Activated CD4-positive, alpha-beta memory T cell treated with anti-CD3 and anti-CD28 coated beads, Interleukin-2, amount 10 ng/mL, durations not matched to agents 7 days and 5 days (primary cell): ENCODE measurements at regions not wholly inside any gene's neighbourhood (a gene's known extent, or its start where the extent isn't known, plus 50 kb on each side); places are given as distances from the start of the nearest gene placed in this dataset.
"Not testable (repeated sequence)": the region's sequence is repeated elsewhere in the genome, so short reads cannot be mapped to it uniquely, and the experiment has no call there.

Experiments used
- CTCF ChIA-PET: fragments of 350-600 bp; sonication (Branson Sonifier 250); formaldehyde crosslinking; loops from one replicate; lab custom pipeline; 2021; ENCODE audit warnings: antibody characterized with exemption, inconsistent platforms; lab: Charles Lee
- POLR2A ChIA-PET: fragments of 350-600 bp; sonication (Branson Sonifier 250); formaldehyde crosslinking; loops from one replicate; lab custom pipeline; 2021; ENCODE audit warnings: antibody characterized with exemption; lab: Charles Lee
- DNase-seq: peaks from one replicate; pipeline ENCODE4 v3.0.0-alpha.2; 2020
- H3K27ac Mint-ChIP-seq: one replicate; pipeline ENCODE4 v1.8.0; 2021; ENCODE audit warnings: mild to moderate bottlenecking, mixed read lengths
- H3K27me3 Mint-ChIP-seq: one replicate; pipeline ENCODE4 v1.8.0; 2021; ENCODE audit warnings: mixed read lengths
- H3K36me3 Mint-ChIP-seq: one replicate; pipeline ENCODE4 v1.8.0; 2021; ENCODE audit warnings: low read depth, mixed read lengths
- H3K4me1 Mint-ChIP-seq: one replicate; pipeline ENCODE4 v1.8.0; 2021; ENCODE audit warnings: mixed read lengths
- H3K4me3 Mint-ChIP-seq: one replicate; pipeline ENCODE4 v1.8.0; 2021; ENCODE audit warnings: mild to moderate bottlenecking, mixed read lengths
- H3K9me3 Mint-ChIP-seq: one replicate; pipeline ENCODE4 v1.8.0; 2021; ENCODE audit warnings: mixed read lengths

DNA sequence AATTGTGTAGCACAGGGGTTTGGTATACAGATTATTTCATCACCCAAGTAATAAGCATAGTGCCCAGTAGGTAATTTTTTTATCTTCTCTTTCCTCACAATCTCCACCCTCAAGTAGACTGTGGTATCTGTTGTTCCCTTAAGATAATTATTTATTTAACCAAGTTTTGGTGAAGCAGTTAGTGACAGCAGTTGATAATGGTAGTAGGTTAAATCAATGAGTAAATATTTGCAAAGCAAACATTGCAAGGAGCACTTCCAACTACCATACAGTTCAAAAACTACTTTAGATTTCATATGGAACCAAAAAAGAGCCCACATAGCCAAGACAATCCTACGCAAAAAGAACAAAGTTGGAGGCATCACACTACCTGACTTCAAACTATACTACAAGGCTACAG, 291.8 kb downstream of the KCTD12 start:
- CTCF ChIA-PET = no interaction called here
- Mint-ChIP-seq H3K36me3 (no peaks in the 10 kb centered on the region), H3K27me3 (peaks cover 2% of the 10 kb centered on the region), H3K9me3 (no peaks in the 10 kb centered on the region), H3K4me3 (no peak overlapping the region), H3K27ac (no peak overlapping the region), H3K4me1 (no peaks in the 10 kb centered on the region)
- POLR2A ChIA-PET = no interaction called here
- no peak for DNase-seq

- H3K9me3 Mint-ChIP-seq = no peaks in the 10 kb centered on the region
- no peaks in the 10 kb centered on the region for H3K27me3 Mint-ChIP-seq
- H3K4me3 Mint-ChIP-seq = no peak overlapping the region
- no peak overlapping the region for H3K27ac Mint-ChIP-seq
- no peak for DNase-seq
- H3K4me1 Mint-ChIP-seq = no peaks in the 10 kb centered on the region
- POLR2A ChIA-PET = no interaction called here
- CTCF ChIA-PET = no interaction called here
- H3K36me3 Mint-ChIP-seq = no peaks in the 10 kb centered on the region
Observed at GRCh38 chr13:76586842-76587241, 299.4 kb downstream of the KCTD12 start.

DNA sequence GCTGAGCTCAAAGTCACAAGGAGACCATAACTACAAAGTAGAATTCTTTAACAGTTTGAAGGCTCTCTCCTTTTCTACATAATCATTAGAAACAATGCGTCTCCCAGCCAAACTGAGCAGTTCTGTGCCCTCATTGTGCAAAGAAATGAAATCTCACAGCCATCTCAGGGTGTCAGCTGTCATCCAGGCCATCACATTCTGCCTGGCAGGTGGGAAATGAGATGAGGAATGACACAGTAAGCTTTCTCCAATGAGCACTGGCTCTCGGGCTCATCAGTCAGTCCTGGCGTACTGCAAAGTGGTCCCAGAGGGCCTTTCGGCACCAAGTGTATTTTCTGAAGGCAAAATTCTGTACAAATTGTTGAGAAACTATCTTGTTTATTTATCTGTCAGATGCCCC, 306.5 kb downstream of the KCTD12 start:
- ChIA-PET CTCF (no interaction called here), POLR2A (no interaction called here)
- Mint-ChIP-seq H3K9me3 (peaks cover 4% of the 10 kb centered on the region), H3K4me1 (no peaks in the 10 kb centered on the region), H3K36me3 (no peaks in the 10 kb centered on the region), H3K27ac (no peak overlapping the region), H3K4me3 (no peak overlapping the region), H3K27me3 (no peaks in the 10 kb centered on the region)
- DNase-seq = no peak

- H3K36me3 Mint-ChIP-seq, H3K4me3 Mint-ChIP-seq, CTCF ChIA-PET, H3K4me1 Mint-ChIP-seq, H3K27me3 Mint-ChIP-seq, DNase-seq, H3K9me3 Mint-ChIP-seq, POLR2A ChIA-PET, H3K27ac Mint-ChIP-seq: not testable (repeated sequence)
Observed at GRCh38 chr13:76575634-76576033, 310.6 kb downstream of the KCTD12 start.

GRCh38 chr13:76570510-76570971, 315.7 kb downstream of the KCTD12 start:
- no peak overlapping the region for H3K27ac Mint-ChIP-seq
- ChIA-PET CTCF (no interaction called here), POLR2A (no interaction called here)
- DNase-seq = no peak
- H3K4me3 Mint-ChIP-seq = no peak overlapping the region
- no peaks in the 10 kb centered on the region for H3K27me3 Mint-ChIP-seq
- H3K9me3 Mint-ChIP-seq = peaks cover 4% of the 10 kb centered on the region
- no peaks in the 10 kb centered on the region for H3K36me3 Mint-ChIP-seq
- no peaks in the 10 kb centered on the region for H3K4me1 Mint-ChIP-seq

- POLR2A ChIA-PET = no interaction called here
- H3K4me1 Mint-ChIP-seq = no peaks in the 10 kb centered on the region
- CTCF ChIA-PET = no interaction called here
- H3K27me3 Mint-ChIP-seq = peaks cover 4% of the 10 kb centered on the region
- H3K27ac Mint-ChIP-seq = no peak overlapping the region
- no peaks in the 10 kb centered on the region for H3K36me3 Mint-ChIP-seq
- H3K9me3 Mint-ChIP-seq = no peaks in the 10 kb centered on the region
- DNase-seq = no peak
- H3K4me3 Mint-ChIP-seq = no peak overlapping the region
Observed at GRCh38 chr13:76556627-76557026, 329.6 kb downstream of the KCTD12 start.

DNA sequence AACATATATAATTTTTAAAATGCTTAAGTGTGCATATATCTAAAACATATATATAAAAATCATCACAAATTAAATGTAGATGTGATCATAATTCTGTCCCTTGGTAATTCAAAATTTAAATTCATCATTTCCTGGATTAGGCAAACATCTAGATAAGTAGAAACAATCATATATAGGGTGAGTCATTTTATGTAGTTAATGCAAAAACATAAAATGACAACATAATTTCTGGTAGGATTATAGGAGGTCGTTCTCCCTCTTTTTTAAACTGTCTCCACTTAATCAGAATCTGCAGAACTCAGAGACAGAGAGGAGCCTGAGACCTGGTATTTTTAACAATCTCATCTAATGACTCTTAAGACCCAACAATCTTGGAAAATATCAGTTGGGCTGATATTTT, 333.4 kb downstream of the KCTD12 start:
- ChIA-PET POLR2A (no interaction called here), CTCF (no interaction called here)
- Mint-ChIP-seq H3K4me3 (no peak overlapping the region), H3K9me3 (no peaks in the 10 kb centered on the region), H3K4me1 (no peaks in the 10 kb centered on the region), H3K36me3 (no peaks in the 10 kb centered on the region), H3K27ac (no peak overlapping the region), H3K27me3 (peaks cover 4% of the 10 kb centered on the region)
- DNase-seq = no peak

DNA sequence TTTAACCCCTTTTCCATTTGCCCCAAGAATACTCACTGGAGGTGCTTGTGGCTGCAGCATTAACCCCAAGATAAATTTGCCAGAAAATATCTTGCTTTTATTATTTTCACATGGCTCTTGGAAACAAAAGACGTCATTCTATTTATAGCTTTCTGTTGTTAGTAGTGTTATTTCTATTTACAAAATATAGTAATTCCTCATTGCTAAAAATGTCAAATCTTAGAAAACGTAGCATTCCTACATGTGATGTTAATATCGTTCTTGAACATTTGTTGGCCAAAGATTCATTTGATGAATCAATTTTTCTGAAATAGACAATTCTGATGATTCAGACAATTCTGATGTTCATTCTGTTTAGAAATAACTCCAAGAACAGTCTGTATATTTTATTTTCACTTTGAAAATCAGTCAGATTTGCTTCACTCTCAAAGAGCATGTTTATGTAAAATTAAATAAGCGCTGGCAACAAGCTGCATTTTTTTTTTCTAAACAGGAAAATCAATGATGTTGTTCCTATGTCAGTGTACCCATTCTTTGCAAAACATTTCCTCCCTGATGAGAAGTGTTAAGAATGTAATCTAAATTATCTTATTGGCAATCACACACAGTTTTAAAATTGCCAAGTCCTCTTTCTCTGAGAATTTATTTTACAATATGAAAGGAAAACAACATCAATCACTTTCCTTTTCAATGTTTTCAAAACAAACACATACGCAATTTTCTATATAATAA, 334.0 kb downstream of the KCTD12 start:
- Mint-ChIP-seq H3K36me3 (no peaks in the 10 kb centered on the region), H3K27me3 (peaks cover 4% of the 10 kb centered on the region), H3K27ac (no peak overlapping the region), H3K9me3 (no peaks in the 10 kb centered on the region), H3K4me1 (no peaks in the 10 kb centered on the region), H3K4me3 (no peak overlapping the region)
- ChIA-PET CTCF (no interaction called here), POLR2A (no interaction called here)
- no peak for DNase-seq

GRCh38 chr13:76542176-76542575, 344.0 kb downstream of the KCTD12 start:
- POLR2A ChIA-PET = no interaction called here
- H3K36me3 Mint-ChIP-seq = no peaks in the 10 kb centered on the region
- no peak for DNase-seq
- no peaks in the 10 kb centered on the region for H3K4me1 Mint-ChIP-seq
- CTCF ChIA-PET = no interaction called here
- H3K27ac Mint-ChIP-seq = no peak overlapping the region
- H3K4me3 Mint-ChIP-seq = no peak overlapping the region
- H3K27me3 Mint-ChIP-seq = no peaks in the 10 kb centered on the region
- no peaks in the 10 kb centered on the region for H3K9me3 Mint-ChIP-seq

DNA sequence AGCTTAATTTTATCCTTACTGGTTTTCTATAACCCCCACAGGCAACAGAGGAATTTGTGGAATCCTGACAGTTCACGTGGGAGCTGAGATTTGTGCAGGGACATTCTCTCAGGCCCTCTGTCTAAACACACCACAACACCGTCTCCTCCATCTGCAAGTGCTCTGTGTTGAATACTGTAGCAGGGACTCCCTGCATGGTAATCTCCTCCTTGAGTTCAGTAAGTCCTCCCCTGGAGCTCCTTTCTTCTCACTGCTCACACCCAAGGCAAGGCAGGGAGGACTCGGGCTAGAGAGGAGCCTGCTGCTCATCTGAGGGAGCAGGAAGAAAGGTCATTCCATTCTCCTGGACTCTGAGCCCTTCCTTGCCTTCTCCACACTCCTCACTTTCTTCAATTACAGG, 348.2 kb downstream of the KCTD12 start:
- Mint-ChIP-seq H3K4me3 (no peak overlapping the region), H3K4me1 (no peaks in the 10 kb centered on the region), H3K9me3 (no peaks in the 10 kb centered on the region), H3K27me3 (peaks cover 3% of the 10 kb centered on the region), H3K27ac (no peak overlapping the region), H3K36me3 (no peaks in the 10 kb centered on the region)
- POLR2A ChIA-PET = no interaction called here
- no peak for DNase-seq
- CTCF ChIA-PET = no interaction called here

DNA sequence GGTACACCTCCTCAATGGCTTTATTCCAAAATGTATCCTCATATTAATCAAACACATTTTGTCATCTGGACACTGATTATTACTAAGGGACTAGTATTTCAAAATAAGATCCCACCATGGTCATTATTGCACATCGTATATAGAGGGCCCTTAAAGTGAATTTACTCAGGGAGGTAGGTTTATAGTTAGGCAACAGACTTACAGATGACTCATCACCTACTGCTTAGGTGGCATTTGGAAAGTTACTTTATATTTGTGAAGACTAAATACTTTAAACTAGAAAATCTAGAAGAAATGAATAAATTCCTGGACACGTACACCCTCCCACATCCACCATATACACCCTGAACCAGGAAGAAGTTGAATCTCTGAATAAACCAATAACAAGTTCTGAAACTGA, 353.0 kb downstream of the KCTD12 start:
- CTCF ChIA-PET = no interaction called here

DNA sequence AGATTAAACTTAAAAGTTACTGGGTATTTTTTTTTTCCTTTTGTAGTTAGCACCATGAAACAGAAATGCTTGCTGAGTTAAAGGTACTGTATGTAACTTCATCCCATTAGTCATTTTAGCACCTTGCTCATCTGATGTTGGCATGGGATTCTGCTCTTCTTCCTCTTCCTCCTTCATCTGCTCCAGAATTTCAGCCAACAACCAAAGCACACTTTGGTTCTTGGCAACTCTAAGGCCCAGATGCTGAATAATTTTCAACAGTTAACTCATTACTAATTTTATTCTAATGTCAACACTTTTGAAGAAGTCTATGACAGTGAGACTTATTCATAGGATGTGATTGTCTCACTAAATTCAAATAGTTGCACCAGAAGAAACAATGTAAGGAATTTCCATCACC, 359.2 kb downstream of the KCTD12 start:
- ChIA-PET CTCF (no interaction called here), POLR2A (no interaction called here)
- Mint-ChIP-seq H3K9me3 (no peaks in the 10 kb centered on the region), H3K4me1 (no peaks in the 10 kb centered on the region), H3K27ac (no peak overlapping the region), H3K4me3 (no peak overlapping the region), H3K27me3 (peaks cover 1% of the 10 kb centered on the region), H3K36me3 (no peaks in the 10 kb centered on the region)
- DNase-seq = no peak

More for the DNA sequence above, 353.0 kb downstream of the KCTD12 start:
- POLR2A ChIA-PET = no interaction called here
- DNase-seq = no peak
- Mint-ChIP-seq H3K4me3 (no peak overlapping the region), H3K27me3 (peaks cover 3% of the 10 kb centered on the region), H3K4me1 (no peaks in the 10 kb centered on the region), H3K27ac (no peak overlapping the region), H3K9me3 (no peaks in the 10 kb centered on the region), H3K36me3 (no peaks in the 10 kb centered on the region)

- DNase-seq = no peak
- POLR2A ChIA-PET = no interaction called here
- H3K36me3 Mint-ChIP-seq = no peaks in the 10 kb centered on the region
- H3K4me1 Mint-ChIP-seq = no peaks in the 10 kb centered on the region
- H3K27ac Mint-ChIP-seq = no peak overlapping the region
- CTCF ChIA-PET = no interaction called here
- no peak overlapping the region for H3K4me3 Mint-ChIP-seq
- peaks cover 1% of the 10 kb centered on the region for H3K27me3 Mint-ChIP-seq
- H3K9me3 Mint-ChIP-seq = no peaks in the 10 kb centered on the region
Observed at GRCh38 chr13:76523740-76524340, 362.4 kb downstream of the KCTD12 start.
